ENCODE measurements at regions not wholly inside any gene's neighbourhood (a gene's known extent, or its start where the extent isn't known, plus 50 kb on each side); places are given as distances from the start of the nearest gene placed in this dataset.

GRCh38 chr3:72334681-72335457, 513.4 kb downstream of the SHQ1 start:
- BruUV-seq (replicated peaks) = no TSS peak
- Mint-ChIP-seq H3K36me3 (ENCODE audit: insufficient read depth, unreplicated experiment) (no peaks in the 10 kb centered on the region), H3K9me3 (ENCODE audit: unreplicated experiment) (no peaks in the 10 kb centered on the region), H3K4me1 (ENCODE audit: insufficient read depth, unreplicated experiment) (no peaks in the 10 kb centered on the region), H3K27ac (ENCODE audit: low read depth, unreplicated experiment) (no peak overlapping the region), H3K27me3 (ENCODE audit: insufficient read depth, unreplicated experiment) (no peaks in the 10 kb centered on the region), H3K4me3 (ENCODE audit: unreplicated experiment) (no peak overlapping the region)
- TF ChIP-seq CTCF (IDR thresholded peaks at IDR 0.05; ENCODE audit: unreplicated experiment) = no peak
- ChIA-PET CTCF (interaction anchor here (0.6 to 0.7 kb wide), 2 partner anchors 67 to 78 kb away, joined by 3 to 4 read pairs; no protein-coding TSS in a partner anchor), POLR2A (interaction anchor here (0.5 to 2.1 kb wide), 4 partner anchors 8 to 348 kb away, joined by 3 to 10 read pairs (median 3); no protein-coding TSS in a partner anchor)
- intact Hi-C loops (cut with micrococcal nuclease) = loop anchor here (5.0 to 10.0 kb wide), 4 partner anchors 63 to 482 kb away; no protein-coding TSS in a partner anchor
- no peak for DNase-seq (ENCODE audit: unreplicated experiment)

GRCh38 chr3:72332689-72333088, 515.6 kb downstream of the SHQ1 start:
- Mint-ChIP-seq H3K36me3 (ENCODE audit: insufficient read depth, unreplicated experiment) (no peaks in the 10 kb centered on the region), H3K27me3 (ENCODE audit: insufficient read depth, unreplicated experiment) (no peaks in the 10 kb centered on the region), H3K4me3 (ENCODE audit: unreplicated experiment) (no peak overlapping the region), H3K4me1 (ENCODE audit: insufficient read depth, unreplicated experiment) (no peaks in the 10 kb centered on the region), H3K9me3 (ENCODE audit: unreplicated experiment) (no peaks in the 10 kb centered on the region), H3K27ac (ENCODE audit: low read depth, unreplicated experiment) (no peak overlapping the region)
- intact Hi-C loops (cut with micrococcal nuclease) = loop anchor here (10.0 kb wide), 1 partner anchor 332 kb away; no protein-coding TSS in a partner anchor
- ChIA-PET CTCF (interaction anchor here (0.6 to 1.2 kb wide), 3 partner anchors 9 to 518 kb away, joined by 3 to 6 read pairs (median 5); no protein-coding TSS in a partner anchor), POLR2A (interaction anchor here (1.4 kb wide), 1 partner anchor 11 kb away, joined by 3 read pairs; no protein-coding TSS in a partner anchor)
- no peak for DNase-seq (ENCODE audit: unreplicated experiment)
- no peak for TF ChIP-seq CTCF (IDR thresholded peaks at IDR 0.05; ENCODE audit: unreplicated experiment)
- no TSS peak for BruUV-seq (replicated peaks)

- BruUV-seq (replicated peaks) = no TSS peak
- DNase-seq (ENCODE audit: unreplicated experiment) = no peak
- TF ChIP-seq CTCF (IDR thresholded peaks at IDR 0.05; ENCODE audit: unreplicated experiment) = no peak
- no peaks in the 10 kb centered on the region for H3K4me1 Mint-ChIP-seq (ENCODE audit: insufficient read depth, unreplicated experiment)
- no peak overlapping the region for H3K27ac Mint-ChIP-seq (ENCODE audit: low read depth, unreplicated experiment)
- H3K36me3 Mint-ChIP-seq (ENCODE audit: insufficient read depth, unreplicated experiment) = no peaks in the 10 kb centered on the region
- H3K27me3 Mint-ChIP-seq (ENCODE audit: insufficient read depth, unreplicated experiment) = no peaks in the 10 kb centered on the region
- no peak overlapping the region for H3K4me3 Mint-ChIP-seq (ENCODE audit: unreplicated experiment)
- POLR2A ChIA-PET = interaction anchor here (1.4 kb wide), 1 partner anchor 10 kb away, joined by 3 read pairs; no protein-coding TSS in a partner anchor
- CTCF ChIA-PET = interaction anchor here (1.2 to 1.3 kb wide), 2 partner anchors 10 to 490 kb away, joined by 4 to 5 read pairs; no protein-coding TSS in a partner anchor
- intact Hi-C loops (cut with micrococcal nuclease) = loop anchor here (10.0 kb wide), 1 partner anchor 333 kb away; no protein-coding TSS in a partner anchor
- no peaks in the 10 kb centered on the region for H3K9me3 Mint-ChIP-seq (ENCODE audit: unreplicated experiment)
Observed at GRCh38 chr3:72332036-72332435, 516.2 kb downstream of the SHQ1 start.

GRCh38 chr3:72331076-72331475, 517.2 kb downstream of the SHQ1 start:
- intact Hi-C loops (cut with micrococcal nuclease) = loop anchor here (10.0 kb wide), 1 partner anchor 334 kb away; no protein-coding TSS in a partner anchor
- CTCF ChIA-PET = interaction anchor here (0.6 to 1.3 kb wide), 3 partner anchors 14 to 491 kb away, joined by 3 to 4 read pairs (median 4); no protein-coding TSS in a partner anchor
- no peaks in the 10 kb centered on the region for H3K27me3 Mint-ChIP-seq (ENCODE audit: insufficient read depth, unreplicated experiment)
- no peaks in the 10 kb centered on the region for H3K4me1 Mint-ChIP-seq (ENCODE audit: insufficient read depth, unreplicated experiment)
- no peak overlapping the region for H3K27ac Mint-ChIP-seq (ENCODE audit: low read depth, unreplicated experiment)
- BruUV-seq (replicated peaks) = no TSS peak
- DNase-seq (ENCODE audit: unreplicated experiment) = no peak
- H3K9me3 Mint-ChIP-seq (ENCODE audit: unreplicated experiment) = no peaks in the 10 kb centered on the region
- POLR2A ChIA-PET = no interaction called here
- no peak overlapping the region for H3K4me3 Mint-ChIP-seq (ENCODE audit: unreplicated experiment)
- no peak for TF ChIP-seq CTCF (IDR thresholded peaks at IDR 0.05; ENCODE audit: unreplicated experiment)
- H3K36me3 Mint-ChIP-seq (ENCODE audit: insufficient read depth, unreplicated experiment) = no peaks in the 10 kb centered on the region

All from MCF 10A (cell line).